Neural cell (in vitro differentiated cells): ENCODE measurements at regions not wholly inside any gene's neighbourhood (a gene's known extent, or its start where the extent isn't known, plus 50 kb on each side); places are given as distances from the start of the nearest gene placed in this dataset.

Experiments used
- EZH2 ChIP-seq: fragments of 200-600, 300-800 bp; shearing (Covaris generic), sonication (generic); IDR thresholded peaks from 2 replicates; pipeline ENCODE4 v1.6.1; 2014; ENCODE audit warnings: antibody characterized with exemption, low read length, borderline replicate concordance, mild to moderate bottlenecking; ENCODE audit not compliant: insufficient read depth, poor library complexity, severe bottlenecking
- POLR2AphosphoS5 ChIP-seq: IDR thresholded peaks from 2 replicates; pipeline ENCODE4 v1.6.1; 2012
- REST ChIP-seq: IDR thresholded peaks from 2 replicates; pipeline ENCODE4 v1.6.1; 2012; ENCODE audit warnings: borderline replicate concordance
- TF ChIP-seq, protein P1 (sequence below): fragments of 450-650 bp; IDR thresholded peaks from 2 replicates; pipeline ENCODE4 v1.5.1; 2014; ENCODE audit warnings: antibody characterized with exemption, mild to moderate bottlenecking, moderate library complexity; ENCODE audit not compliant: poor library complexity, severe bottlenecking

GRCh38 chr2:181787310-181788048 is 104.1 kb upstream of the ITPRID2 start:
- TF ChIP-seq, protein P1, sequence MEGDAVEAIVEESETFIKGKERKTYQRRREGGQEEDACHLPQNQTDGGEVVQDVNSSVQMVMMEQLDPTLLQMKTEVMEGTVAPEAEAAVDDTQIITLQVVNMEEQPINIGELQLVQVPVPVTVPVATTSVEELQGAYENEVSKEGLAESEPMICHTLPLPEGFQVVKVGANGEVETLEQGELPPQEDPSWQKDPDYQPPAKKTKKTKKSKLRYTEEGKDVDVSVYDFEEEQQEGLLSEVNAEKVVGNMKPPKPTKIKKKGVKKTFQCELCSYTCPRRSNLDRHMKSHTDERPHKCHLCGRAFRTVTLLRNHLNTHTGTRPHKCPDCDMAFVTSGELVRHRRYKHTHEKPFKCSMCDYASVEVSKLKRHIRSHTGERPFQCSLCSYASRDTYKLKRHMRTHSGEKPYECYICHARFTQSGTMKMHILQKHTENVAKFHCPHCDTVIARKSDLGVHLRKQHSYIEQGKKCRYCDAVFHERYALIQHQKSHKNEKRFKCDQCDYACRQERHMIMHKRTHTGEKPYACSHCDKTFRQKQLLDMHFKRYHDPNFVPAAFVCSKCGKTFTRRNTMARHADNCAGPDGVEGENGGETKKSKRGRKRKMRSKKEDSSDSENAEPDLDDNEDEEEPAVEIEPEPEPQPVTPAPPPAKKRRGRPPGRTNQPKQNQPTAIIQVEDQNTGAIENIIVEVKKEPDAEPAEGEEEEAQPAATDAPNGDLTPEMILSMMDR: no peak
- TF ChIP-seq REST (no peak), POLR2AphosphoS5 (no peak), EZH2 (no peak)
